Activated CD8-positive, alpha-beta memory T cell treated with anti-CD3 and anti-CD28 coated beads for 1 hour (primary cell): ENCODE measurements at regions not wholly inside any gene's neighbourhood (a gene's known extent, or its start where the extent isn't known, plus 50 kb on each side); places are given as distances from the start of the nearest gene placed in this dataset.
"Not testable (repeated sequence)": the region's sequence is repeated elsewhere in the genome, so short reads cannot be mapped to it uniquely, and the experiment has no call there.

Experiments
- DNase-seq, 2 donors: peaks; one replicate each; pipeline ENCODE4 v3.0.0-alpha.2; 2020; ENCODE audit warnings: low read depth in 1 of 2; ENCODE audit errors: extremely low read depth in 1 of 2

GRCh38 chr3:194879126-194879877 is 193.6 kb downstream of the FAM43A start:
- no peak for DNase-seq

DNA sequence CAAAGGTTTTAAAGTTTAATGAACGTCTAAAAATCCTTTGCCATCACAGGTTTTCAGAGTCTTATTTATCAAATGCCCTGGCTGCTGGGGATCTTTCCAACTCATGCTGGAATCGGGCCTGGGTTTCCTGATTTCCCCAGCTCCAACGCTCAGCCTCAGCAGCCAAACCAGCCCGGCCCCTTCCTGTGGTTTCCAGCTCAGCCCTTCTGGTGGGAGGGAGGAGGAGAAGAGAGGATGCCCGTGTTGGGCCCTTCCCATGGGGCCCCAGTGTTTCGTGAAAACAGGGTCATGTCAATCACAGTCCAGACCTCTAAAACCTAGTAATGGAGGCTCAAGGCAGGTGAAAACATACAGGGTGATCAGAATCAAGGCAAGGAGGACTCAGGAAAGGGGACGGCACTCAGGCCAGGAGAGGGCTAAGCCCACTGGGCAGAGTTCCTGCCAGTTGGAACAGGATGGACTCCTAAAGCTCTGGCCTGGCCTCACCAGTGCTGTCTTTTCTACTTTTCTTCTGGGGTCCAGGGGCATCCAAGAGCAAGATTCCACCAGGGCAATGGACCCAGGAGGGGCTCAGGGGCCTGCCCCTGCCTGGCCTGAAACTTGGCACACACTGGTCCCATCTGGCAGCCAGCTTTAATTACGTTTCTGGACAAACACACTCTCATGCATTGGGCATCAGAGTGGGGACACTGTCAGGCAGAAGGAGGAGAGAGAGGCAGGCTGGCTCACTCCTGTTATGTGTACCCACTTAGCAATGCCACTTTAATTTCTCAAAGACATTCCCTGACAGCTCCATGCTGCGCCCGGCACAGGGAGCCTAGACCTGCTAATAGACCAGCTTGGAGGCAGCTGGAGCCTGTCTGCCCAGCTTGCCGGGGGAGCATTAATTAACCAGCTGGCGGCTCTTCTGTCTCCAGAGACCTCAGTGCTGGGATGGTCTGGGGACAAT is 194.6 kb downstream of the FAM43A start:
- DNase-seq = no peak

DNA sequence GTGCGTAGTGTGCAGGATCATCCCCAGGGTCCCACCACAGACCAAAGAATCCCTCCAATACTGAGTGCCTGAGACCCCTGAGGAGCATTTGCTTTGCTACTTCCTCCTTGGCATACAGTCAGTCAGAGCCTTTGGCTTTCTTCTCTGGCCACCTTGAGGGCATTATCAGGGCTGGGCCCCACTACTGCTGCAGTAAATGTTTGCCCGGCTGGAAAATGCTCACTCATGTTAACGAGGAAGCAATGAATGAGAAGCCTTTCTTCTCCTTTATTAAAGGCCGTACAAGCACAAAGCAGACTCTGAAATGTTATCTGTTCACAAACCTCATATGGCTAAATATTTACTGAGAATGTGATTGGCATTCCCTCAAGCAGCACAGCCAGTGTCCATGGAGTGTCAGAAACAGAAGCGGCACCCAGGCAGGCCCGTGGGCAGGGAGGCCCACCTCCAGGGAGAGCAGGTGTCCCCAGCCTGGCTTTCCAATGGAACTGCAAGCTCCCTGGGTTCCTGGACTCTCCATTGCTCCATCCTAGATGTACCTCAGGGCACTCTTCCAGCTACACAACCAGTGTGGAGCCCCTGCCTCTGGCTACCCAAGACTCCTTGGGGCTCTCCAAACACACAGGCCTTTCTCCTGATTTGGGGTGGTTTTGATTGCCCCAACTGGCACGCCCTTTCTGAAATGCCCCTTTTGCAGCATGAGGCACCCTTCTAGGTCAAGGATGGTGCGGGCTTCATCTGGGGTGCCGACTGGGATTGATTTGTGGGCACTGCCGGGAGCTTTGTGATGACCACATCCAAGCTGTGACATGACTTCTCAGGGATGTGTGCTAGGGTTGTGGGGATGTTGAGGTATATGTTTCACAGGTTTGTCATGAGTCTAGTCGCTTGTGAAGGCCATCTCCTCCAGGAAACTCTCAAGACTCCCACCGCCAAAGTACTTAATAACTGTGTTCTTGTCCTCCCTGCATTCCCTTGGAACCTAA is 195.6 kb downstream of the FAM43A start:
- no peak for DNase-seq

- DNase-seq = no peak
Observed at GRCh38 chr3:194884649-194885315, 199.1 kb downstream of the FAM43A start.

- no peak for DNase-seq
Observed at GRCh38 chr3:194885766-194886165, 200.1 kb downstream of the FAM43A start.

DNA sequence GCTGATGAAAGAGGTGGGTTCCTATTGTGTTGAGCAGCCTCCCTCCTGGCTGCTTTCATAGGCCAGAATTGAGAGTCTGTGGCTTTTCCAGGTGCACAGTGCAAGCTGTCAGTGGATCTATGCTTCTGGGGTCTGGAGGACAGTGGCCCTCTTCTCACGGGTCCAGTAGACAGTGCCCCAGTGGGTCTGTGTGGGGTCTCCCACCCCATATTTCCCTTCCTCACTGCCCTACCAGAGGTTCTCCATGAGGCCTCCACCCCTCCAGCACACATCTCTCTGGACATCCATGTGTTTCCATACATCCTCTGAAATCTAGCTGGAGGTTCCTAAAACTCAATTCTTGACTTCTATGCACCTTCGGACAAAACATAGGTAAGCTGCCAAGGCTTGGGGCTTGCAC is 201.2 kb downstream of the FAM43A start:
- DNase-seq = no peak

- not testable (repeated sequence) for DNase-seq
Observed at GRCh38 chr3:194888062-194888461, 202.4 kb downstream of the FAM43A start.

GRCh38 chr3:194888916-194889315 is 203.2 kb downstream of the FAM43A start:
- no peak for DNase-seq

GRCh38 chr3:194890091-194890490 is 204.4 kb downstream of the FAM43A start:
- DNase-seq = no peak

DNA sequence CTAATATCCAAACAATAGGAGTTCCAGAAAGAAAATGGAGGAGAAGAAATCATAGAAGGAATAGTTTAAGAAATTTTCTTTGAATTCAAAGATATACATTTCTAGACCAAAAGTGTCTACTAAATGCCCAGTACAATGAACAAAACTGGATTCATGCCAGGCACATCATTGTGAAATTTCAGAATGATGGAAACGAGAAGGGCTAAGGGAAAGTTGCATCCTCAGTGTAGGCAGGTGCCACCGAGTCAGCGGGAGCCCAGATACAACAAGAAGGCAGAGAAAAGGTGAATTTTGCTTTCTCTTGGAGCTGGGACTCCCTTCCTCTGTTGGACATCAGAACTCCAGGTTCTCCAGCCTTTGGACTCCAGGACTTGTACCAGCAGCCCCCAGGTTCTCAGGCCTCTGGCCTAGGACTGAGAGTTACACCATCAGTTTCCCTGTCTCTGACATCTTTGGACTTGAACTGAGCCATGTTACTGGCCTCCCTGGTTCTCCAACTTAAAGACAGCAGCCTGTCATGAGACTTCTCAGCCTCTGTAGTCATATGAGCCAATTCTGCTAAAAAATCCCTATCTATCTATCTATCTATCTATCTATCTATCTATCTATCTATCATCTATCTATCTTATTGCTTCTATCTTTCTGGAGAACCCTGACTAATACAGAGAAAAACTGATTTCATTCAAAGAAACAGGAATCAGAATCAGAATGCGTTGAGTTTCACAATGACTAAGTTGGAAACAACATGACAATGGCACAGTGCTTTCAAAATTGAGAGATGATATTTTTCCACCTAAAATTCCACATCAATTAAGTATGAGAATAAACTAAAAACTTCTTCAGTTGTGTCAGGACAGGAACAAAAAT is 207.7 kb downstream of the FAM43A start:
- DNase-seq = no peak

DNA sequence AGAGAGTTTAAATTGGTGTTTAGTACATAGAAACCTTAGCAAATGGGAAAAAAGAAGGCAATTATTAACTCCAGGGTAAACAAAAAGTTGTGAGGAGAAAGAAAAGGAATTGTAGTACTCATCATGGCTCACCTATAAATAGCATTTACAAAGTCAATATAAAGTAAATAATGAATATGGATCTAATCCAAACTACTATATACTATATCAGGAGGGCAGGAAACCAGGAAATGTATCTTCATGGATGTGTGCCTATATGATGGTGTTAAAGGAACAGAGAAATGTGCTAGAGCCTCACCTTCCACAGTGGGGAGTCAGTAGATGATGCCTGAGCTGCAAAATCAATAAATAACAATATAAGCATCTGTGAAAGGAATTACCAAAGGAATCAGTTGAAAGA is 208.9 kb downstream of the FAM43A start:
- DNase-seq = no peak

DNA sequence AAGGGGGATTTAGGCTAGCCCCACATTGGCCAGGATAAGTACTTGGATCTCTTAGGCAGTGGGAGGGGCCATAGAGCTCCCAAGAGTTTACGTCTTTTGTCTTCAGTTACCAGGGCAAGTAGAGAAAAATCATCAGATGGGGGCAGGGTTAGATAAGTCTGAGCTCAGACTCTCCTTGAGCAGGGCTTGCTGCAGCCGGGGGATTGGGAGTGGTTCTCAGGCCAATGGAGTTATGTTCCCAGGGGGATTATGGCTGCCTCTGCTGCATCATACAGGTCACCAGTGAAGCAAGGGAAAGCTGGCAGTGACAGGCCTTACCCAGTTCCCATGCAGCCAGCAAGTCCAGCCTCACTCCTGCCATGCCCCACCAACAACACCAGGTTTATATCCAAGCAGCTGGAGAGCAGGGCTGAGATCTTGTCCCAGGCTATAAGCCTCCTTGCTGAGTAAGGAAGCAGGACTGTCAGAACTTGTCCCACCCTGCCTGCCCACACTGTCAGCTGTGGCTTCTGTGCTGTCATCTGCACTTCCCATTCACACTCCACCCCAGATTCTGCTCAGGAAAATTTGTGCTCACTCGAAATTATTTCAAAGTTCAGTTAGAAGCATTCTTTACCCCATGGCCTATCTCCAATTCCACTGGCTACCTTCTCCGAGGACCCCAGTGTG is 215.3 kb downstream of the FAM43A start:
- no peak for DNase-seq

GRCh38 chr3:194903447-194903846 is 217.8 kb downstream of the FAM43A start:
- not testable (repeated sequence) for DNase-seq

GRCh38 chr3:194904999-194905398 is 219.3 kb downstream of the FAM43A start:
- not testable (repeated sequence) for DNase-seq

- DNase-seq = no peak
Observed at GRCh38 chr3:194905696-194906095, 220.0 kb downstream of the FAM43A start.

GRCh38 chr3:194906229-194906629 is 220.5 kb downstream of the FAM43A start:
- no peak for DNase-seq

DNA sequence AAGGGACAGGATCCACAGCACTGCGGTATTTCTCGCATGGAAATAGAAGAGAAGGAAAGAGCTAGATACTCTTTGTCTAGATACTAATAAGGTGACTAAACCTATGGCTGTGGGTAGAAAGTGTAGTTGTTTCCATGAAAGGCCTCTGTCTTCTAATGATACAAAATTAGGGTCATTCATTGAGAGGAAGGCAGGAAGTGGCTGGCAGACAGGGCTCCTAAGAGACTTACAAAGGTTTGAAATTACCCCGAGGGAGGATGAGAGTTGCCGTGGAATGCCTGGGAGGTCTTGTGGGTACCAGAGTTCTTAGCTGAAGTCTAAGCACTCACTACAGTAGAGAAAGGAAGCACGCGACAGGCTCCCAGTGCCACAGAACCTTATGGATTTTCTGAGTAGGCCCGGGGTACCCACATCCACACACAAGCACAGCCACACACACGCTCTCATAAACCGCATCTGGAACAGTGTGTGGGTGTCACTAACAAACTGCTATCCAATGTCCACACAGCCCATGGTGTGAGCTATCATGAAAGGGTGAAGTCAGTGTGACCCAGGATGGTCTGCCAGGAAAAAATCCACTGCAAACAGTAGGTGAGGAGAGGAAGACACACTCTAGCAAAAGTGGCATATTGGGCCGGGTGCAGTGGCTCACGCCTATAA is 221.4 kb downstream of the FAM43A start:
- DNase-seq = no peak

- no peak for DNase-seq
Observed at GRCh38 chr3:194907811-194908210, 222.1 kb downstream of the FAM43A start.
